IMR-90 (cell line): ENCODE measurements at regions not wholly inside any gene's neighbourhood (a gene's known extent, or its start where the extent isn't known, plus 50 kb on each side); places are given as distances from the start of the nearest gene placed in this dataset.

ENCODE experiments used
- ATAC-seq: fragments of 200-7000 bp; cut with Tn5 transposase; 2 replicates; pipeline ENCODE4 v1.9.1; 2020; ENCODE audit warnings: low read depth, mild to moderate bottlenecking, moderate library complexity
- BruUV-seq: library from RNA; stranded (reverse); fragments of 400-500 nt; replicated peaks from 2 replicates; lab custom pipeline; 2021; lab: Mats Ljungman, UMichigan
- CTCF ChIA-PET: fragments of 300-600 bp; formaldehyde crosslinking; extraction: SDS; loops from one replicate; lab custom pipeline; 2021; ENCODE audit warnings: antibody characterized with exemption; lab: Yijun Ruan, JAX
- POLR2A ChIA-PET: fragments of 300-600 bp; sonication (Branson Sonifier 250); formaldehyde crosslinking; loops from one replicate; lab custom pipeline; 2022; ENCODE audit warnings: antibody characterized with exemption; ENCODE audit not compliant: unreplicated experiment; lab: Charles Lee
- DNase-seq: peaks from one replicate; pipeline ENCODE4 v3.0.0; 2013
- H2AFZ ChIP-seq: replicated peaks from 2 replicates; pipeline ENCODE3; 2013; ENCODE audit warnings: low read length, mild to moderate bottlenecking; ENCODE audit not compliant: poor library complexity
- H2AK5ac ChIP-seq: 2 replicates; pipeline ENCODE4 v1.6.1; 2013; ENCODE audit warnings: low read depth, low read length, inconsistent platforms
- H2AK9ac ChIP-seq: replicated peaks from 2 replicates; pipeline ENCODE3; 2013; ENCODE audit warnings: mild to moderate bottlenecking, low read depth, low read length, moderate library complexity; ENCODE audit not compliant: poor library complexity
- H2BK120ac ChIP-seq: 2 replicates; pipeline ENCODE4 v1.6.1; 2013; ENCODE audit warnings: low read depth, low read length, inconsistent platforms
- H2BK15ac ChIP-seq: 3 replicates; pipeline ENCODE4 v1.6.1; 2013; ENCODE audit warnings: low read depth, low read length, inconsistent platforms
- H2BK20ac ChIP-seq: 2 replicates; pipeline ENCODE4 v1.6.1; 2013; ENCODE audit warnings: low read depth, mild to moderate bottlenecking, inconsistent platforms, low read length, moderate library complexity
- H2BK5ac ChIP-seq: 2 replicates; pipeline ENCODE4 v1.6.1; 2013; ENCODE audit warnings: mild to moderate bottlenecking, low read depth, low read length, inconsistent platforms; ENCODE audit not compliant: poor library complexity, severe bottlenecking
- H3K14ac ChIP-seq: replicated peaks from 2 replicates; pipeline ENCODE4 v1.6.1; 2013; ENCODE audit warnings: low read depth, low read length, inconsistent platforms
- H3K18ac ChIP-seq: 2 replicates; pipeline ENCODE4 v1.6.1; 2013; ENCODE audit warnings: low read depth, low read length, control low read depth
- H3K23ac ChIP-seq: 2 replicates; pipeline ENCODE4 v1.6.1; 2013; ENCODE audit warnings: low read depth, low read length, inconsistent platforms
- H3K27ac ChIP-seq: 2 replicates; pipeline ENCODE4 v1.5.1; 2013; ENCODE audit warnings: mild to moderate bottlenecking, control low read depth, low read length; ENCODE audit not compliant: insufficient read depth
- H3K27me3 ChIP-seq: 2 replicates; pipeline ENCODE4 v1.6.1; 2013; ENCODE audit warnings: low read length; ENCODE audit not compliant: control insufficient read depth, insufficient read depth
- H3K36me3 ChIP-seq: 2 replicates; pipeline ENCODE4 v1.6.1; 2013; ENCODE audit warnings: low read length, mixed read lengths; ENCODE audit not compliant: control insufficient read depth, insufficient read depth
- H3K4ac ChIP-seq: 2 replicates; pipeline ENCODE4 v1.6.1; 2013; ENCODE audit warnings: low read depth, low read length, inconsistent platforms
- H3K4me1 ChIP-seq: 2 replicates; pipeline ENCODE4 v1.6.1; 2013; ENCODE audit warnings: low read length, mixed read lengths; ENCODE audit not compliant: control insufficient read depth, insufficient read depth
- H3K4me2 ChIP-seq: 2 replicates; pipeline ENCODE4 v1.6.1; 2013; ENCODE audit warnings: low read depth, mild to moderate bottlenecking, control low read depth, low read length, moderate library complexity
- H3K4me3 ChIP-seq: 2 replicates; pipeline ENCODE4 v1.5.1; 2013; ENCODE audit warnings: low read depth, mild to moderate bottlenecking, control low read depth, low read length, moderate library complexity; ENCODE audit not compliant: insufficient read depth
- H3K56ac ChIP-seq: 2 replicates; pipeline ENCODE4 v1.6.1; 2013; ENCODE audit warnings: low read length, inconsistent platforms; ENCODE audit not compliant: insufficient read depth; ENCODE audit errors: extremely low read depth
- H3K79me1 ChIP-seq, 2 experiments: 2 replicates each; pipeline ENCODE4 v1.6.1; 2013; ENCODE audit warnings: low read length in 2 of 2, inconsistent platforms in 1 of 2, low read depth in 1 of 2
- H3K9ac ChIP-seq: 2 replicates; pipeline ENCODE4 v1.6.1; 2013; ENCODE audit warnings: low read depth, low read length, control low read depth
- H3K9me1 ChIP-seq: 2 replicates; pipeline ENCODE4 v1.6.1; 2013; ENCODE audit warnings: low read length, inconsistent platforms; ENCODE audit not compliant: insufficient read depth
- H3K9me3 ChIP-seq: 2 replicates; pipeline ENCODE4 v1.6.1; 2013; ENCODE audit warnings: low read length; ENCODE audit not compliant: control insufficient read depth, insufficient read depth
- H4K20me1 ChIP-seq: 2 replicates; pipeline ENCODE4 v1.6.1; 2013; ENCODE audit warnings: low read length, inconsistent platforms; ENCODE audit not compliant: insufficient read depth
- H4K5ac ChIP-seq: 2 replicates; pipeline ENCODE4 v1.6.1; 2013; ENCODE audit warnings: mild to moderate bottlenecking, low read depth, low read length, control low read depth
- H4K8ac ChIP-seq, 2 experiments: 2 replicates each; pipeline ENCODE4 v1.6.1; 2013; ENCODE audit warnings: low read depth in 2 of 2, low read length in 2 of 2, control low read depth in 1 of 2, inconsistent platforms in 1 of 2
- H4K91ac ChIP-seq: 2 replicates; pipeline ENCODE4 v1.6.1; 2013; ENCODE audit warnings: low read depth, low read length, inconsistent platforms; ENCODE audit not compliant: insufficient read depth
- BHLHE40 ChIP-seq: fragments of 150-350 bp; IDR thresholded peaks from 2 replicates; pipeline ENCODE4 v1.6.1; 2016; ENCODE audit warnings: mild to moderate bottlenecking, low read depth, low read length
- CEBPB ChIP-seq: IDR thresholded peaks from 2 replicates; pipeline ENCODE4 v1.6.1; 2012; ENCODE audit warnings: low read depth, low read length, improper control_type of control experiment
- CHD1 ChIP-seq: IDR thresholded peaks from 2 replicates; pipeline ENCODE4 v1.6.1; 2012; ENCODE audit warnings: low read depth, low read length, improper control_type of control experiment
- FOS ChIP-seq: fragments of 150-350 bp; IDR thresholded peaks from 2 replicates; pipeline ENCODE4 v1.6.1; 2016; ENCODE audit warnings: low read depth, low read length
- MAFK ChIP-seq: IDR thresholded peaks from 2 replicates; pipeline ENCODE4 v1.6.1; 2012; ENCODE audit warnings: low read depth, low read length, improper control_type of control experiment
- MAZ ChIP-seq: IDR thresholded peaks from 2 replicates; pipeline ENCODE4 v1.6.1; 2012; ENCODE audit warnings: low read depth, mild to moderate bottlenecking, low read length, improper control_type of control experiment, moderate library complexity, borderline replicate concordance
- MXI1 ChIP-seq: IDR thresholded peaks from 2 replicates; pipeline ENCODE4 v1.6.1; 2012; ENCODE audit warnings: low read depth, mild to moderate bottlenecking, low read length, moderate library complexity, borderline replicate concordance
- POLR2A ChIP-seq: IDR thresholded peaks from 2 replicates; pipeline ENCODE4 v1.6.1; 2012; ENCODE audit warnings: mild to moderate bottlenecking, low read depth, low read length
- RAD21 ChIP-seq: IDR thresholded peaks from 2 replicates; pipeline ENCODE4 v1.6.1; 2012; ENCODE audit warnings: low read length, improper control_type of control experiment
- RCOR1 ChIP-seq: IDR thresholded peaks from 2 replicates; pipeline ENCODE4 v1.6.1; 2012; ENCODE audit warnings: mild to moderate bottlenecking, low read length, improper control_type of control experiment; ENCODE audit not compliant: insufficient replicate concordance
- RFX5 ChIP-seq: IDR thresholded peaks from 2 replicates; pipeline ENCODE4 v1.8.0; 2012; ENCODE audit warnings: low read depth, mild to moderate bottlenecking, low read length, moderate library complexity
- SMC3 ChIP-seq: fragments of 150-350 bp; IDR thresholded peaks from 2 replicates; pipeline ENCODE4 v1.6.1; 2016; ENCODE audit warnings: low read depth, mild to moderate bottlenecking, antibody characterized with exemption, low read length, moderate library complexity
- WGBS, 2 experiments: methylation state at CpG; one replicate each; pipeline versions ENCODE4 v1.1.5 to v1.1.7; 2013; ENCODE audit warnings: missing lambda C conversion rate in 2 of 2; ENCODE audit not compliant: insufficient read length in 1 of 2; ENCODE audit errors: extremely low coverage in 2 of 2; 5-methylcytosine and 5-hydroxymethylcytosine counted together
- dilution Hi-C: fragments of 300-500 bp; cut with HindIII; formaldehyde crosslinking; loops from one replicate; pipeline ENCODE4 v1.14.3; 2018; ENCODE audit warnings: low sequenced_read_pairs; ENCODE audit not compliant: unreplicated experiment
- in situ Hi-C: fragments of 300-500 bp; cut with MboI; formaldehyde crosslinking; loops from 3 replicates; pipeline ENCODE4 v1.14.3; 2019; ENCODE audit warnings: low sequenced_read_pairs, inconsistent platforms, mixed read lengths
- intact Hi-C: fragments of 100-400 bp; cut with micrococcal nuclease; formaldehyde crosslinking; loops from 2 replicates; pipeline ENCODE4 v1.10.0; 2022
- TF ChIP-seq, protein P1 (sequence below): fragments of 150-350 bp; IDR thresholded peaks from 2 replicates; pipeline ENCODE4 v1.6.1; 2016; ENCODE audit warnings: low read depth, mild to moderate bottlenecking, low read length, moderate library complexity, borderline replicate concordance
- TF ChIP-seq, protein P2 (sequence below): conservative IDR thresholded peaks from 2 replicates; pipeline ENCODE4 v1.5.1; 2012; ENCODE audit warnings: mild to moderate bottlenecking, low read depth, low read length, improper control_type of control experiment
- TF ChIP-seq, protein P3 (sequence below): fragments of 150-350 bp; IDR thresholded peaks from 2 replicates; pipeline ENCODE4 v1.6.1; 2017; ENCODE audit warnings: mild to moderate bottlenecking, antibody characterized with exemption, low read length, low read depth

DNA sequence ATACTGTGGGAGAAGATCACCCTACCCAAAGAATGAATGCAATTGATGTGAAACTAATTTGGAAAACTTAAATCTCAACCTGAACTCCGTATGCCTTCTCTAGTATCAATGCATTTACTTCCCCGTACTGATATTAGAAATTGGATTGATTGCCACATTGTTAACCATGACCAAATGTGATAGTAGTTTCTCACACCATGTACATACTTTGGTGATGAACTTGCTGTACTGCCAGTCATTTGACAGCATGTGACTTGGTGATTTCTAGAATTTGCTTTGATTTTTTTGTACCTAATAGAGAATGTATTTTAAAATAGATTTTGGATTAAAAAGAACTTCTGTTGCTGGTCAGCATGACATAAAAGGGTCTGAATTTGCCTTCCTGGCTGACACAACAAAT, 579.8 kb upstream of the TMEM132C start:
- Histone ChIP-seq H2BK5ac (no peak overlapping the region), H3K4me3 (no peak overlapping the region), H2AK9ac (no peak overlapping the region), H3K9me1 (no peaks in the 10 kb centered on the region), H3K27ac (no peak overlapping the region), H3K23ac (no peak overlapping the region), H2BK15ac (no peak overlapping the region), H3K9ac (no peak overlapping the region), H3K14ac (no peak overlapping the region), H4K20me1 (no peaks in the 10 kb centered on the region), H3K4me1 (no peaks in the 10 kb centered on the region), H2BK120ac (no peak overlapping the region), H2BK20ac (no peak overlapping the region), H3K4me2 (no peak overlapping the region), H3K4ac (no peak overlapping the region), H3K56ac (no peak overlapping the region), H4K5ac (no peak overlapping the region), H3K18ac (no peak overlapping the region), H3K79me1 (no peaks in the 10 kb centered on the region), H2AFZ (no peak overlapping the region), H3K36me3 (no peaks in the 10 kb centered on the region), H4K8ac (no peak overlapping the region), H3K27me3 (no peaks in the 10 kb centered on the region), H4K91ac (no peak overlapping the region), H3K9me3 (peaks cover 4% of the 10 kb centered on the region; the same call in 1 of the 2 replicates), H2AK5ac (no peak overlapping the region)
- ChIA-PET POLR2A (no interaction called here), CTCF (interaction anchor here (0.7 kb wide), 1 partner anchor 10 kb away, joined by 4 read pairs; no protein-coding TSS in a partner anchor)
- TF ChIP-seq RAD21, result no peak
- TF ChIP-seq, protein P1, sequence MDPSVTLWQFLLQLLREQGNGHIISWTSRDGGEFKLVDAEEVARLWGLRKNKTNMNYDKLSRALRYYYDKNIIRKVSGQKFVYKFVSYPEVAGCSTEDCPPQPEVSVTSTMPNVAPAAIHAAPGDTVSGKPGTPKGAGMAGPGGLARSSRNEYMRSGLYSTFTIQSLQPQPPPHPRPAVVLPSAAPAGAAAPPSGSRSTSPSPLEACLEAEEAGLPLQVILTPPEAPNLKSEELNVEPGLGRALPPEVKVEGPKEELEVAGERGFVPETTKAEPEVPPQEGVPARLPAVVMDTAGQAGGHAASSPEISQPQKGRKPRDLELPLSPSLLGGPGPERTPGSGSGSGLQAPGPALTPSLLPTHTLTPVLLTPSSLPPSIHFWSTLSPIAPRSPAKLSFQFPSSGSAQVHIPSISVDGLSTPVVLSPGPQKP, result no peak
- TF ChIP-seq, protein P2, sequence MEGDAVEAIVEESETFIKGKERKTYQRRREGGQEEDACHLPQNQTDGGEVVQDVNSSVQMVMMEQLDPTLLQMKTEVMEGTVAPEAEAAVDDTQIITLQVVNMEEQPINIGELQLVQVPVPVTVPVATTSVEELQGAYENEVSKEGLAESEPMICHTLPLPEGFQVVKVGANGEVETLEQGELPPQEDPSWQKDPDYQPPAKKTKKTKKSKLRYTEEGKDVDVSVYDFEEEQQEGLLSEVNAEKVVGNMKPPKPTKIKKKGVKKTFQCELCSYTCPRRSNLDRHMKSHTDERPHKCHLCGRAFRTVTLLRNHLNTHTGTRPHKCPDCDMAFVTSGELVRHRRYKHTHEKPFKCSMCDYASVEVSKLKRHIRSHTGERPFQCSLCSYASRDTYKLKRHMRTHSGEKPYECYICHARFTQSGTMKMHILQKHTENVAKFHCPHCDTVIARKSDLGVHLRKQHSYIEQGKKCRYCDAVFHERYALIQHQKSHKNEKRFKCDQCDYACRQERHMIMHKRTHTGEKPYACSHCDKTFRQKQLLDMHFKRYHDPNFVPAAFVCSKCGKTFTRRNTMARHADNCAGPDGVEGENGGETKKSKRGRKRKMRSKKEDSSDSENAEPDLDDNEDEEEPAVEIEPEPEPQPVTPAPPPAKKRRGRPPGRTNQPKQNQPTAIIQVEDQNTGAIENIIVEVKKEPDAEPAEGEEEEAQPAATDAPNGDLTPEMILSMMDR, result no peak
- TF ChIP-seq MXI1, result no peak
- no peak for TF ChIP-seq RFX5
- no peak for TF ChIP-seq BHLHE40
- no peak for TF ChIP-seq CEBPB
- TF ChIP-seq, protein P3, sequence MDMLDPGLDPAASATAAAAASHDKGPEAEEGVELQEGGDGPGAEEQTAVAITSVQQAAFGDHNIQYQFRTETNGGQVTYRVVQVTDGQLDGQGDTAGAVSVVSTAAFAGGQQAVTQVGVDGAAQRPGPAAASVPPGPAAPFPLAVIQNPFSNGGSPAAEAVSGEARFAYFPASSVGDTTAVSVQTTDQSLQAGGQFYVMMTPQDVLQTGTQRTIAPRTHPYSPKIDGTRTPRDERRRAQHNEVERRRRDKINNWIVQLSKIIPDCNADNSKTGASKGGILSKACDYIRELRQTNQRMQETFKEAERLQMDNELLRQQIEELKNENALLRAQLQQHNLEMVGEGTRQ, result no peak
- no peak for TF ChIP-seq RCOR1
- TF ChIP-seq POLR2A, result no peak
- TF ChIP-seq FOS, result no peak
- TF ChIP-seq MAZ, result no peak
- no peak for TF ChIP-seq SMC3
- no peak for TF ChIP-seq CHD1
- no peak for TF ChIP-seq MAFK
- no peak for ATAC-seq
- dilution Hi-C loops (no loop called here), intact Hi-C loops (loop anchor here (10.0 kb wide), 1 partner anchor 602 kb away; no protein-coding TSS in a partner anchor), in situ Hi-C loops (loop anchor here (10.0 kb wide), 1 partner anchor 202 kb away; no protein-coding TSS in a partner anchor)
- WGBS, 2 experiments, result no CpG with 5 or more reads among the region's 2 CpGs
- no TSS peak for BruUV-seq
- no peak for DNase-seq
